SU-DHL-6 (cell line): ENCODE measurements at regions not wholly inside any gene's neighbourhood (a gene's known extent, or its start where the extent isn't known, plus 50 kb on each side); places are given as distances from the start of the nearest gene placed in this dataset.

Experiments
- CTCF ChIP-seq: fragments of 200-600 bp; sonication (generic); IDR thresholded peaks from one replicate; pipeline ENCODE4 v1.5.1; 2017; ENCODE audit warnings: antibody characterized with exemption, mild to moderate bottlenecking, low read length, moderate library complexity; ENCODE audit not compliant: insufficient read depth, poor library complexity, severe bottlenecking
- EZH2phosphoT487 ChIP-seq: fragments of 200-600 bp; sonication (generic), shearing (Covaris generic); conservative IDR thresholded peaks from 2 replicates; pipeline ENCODE4 v1.6.1; 2018; ENCODE audit warnings: mild to moderate bottlenecking, antibody characterized with exemption, low read length, moderate library complexity, mixed read lengths

- TF ChIP-seq EZH2phosphoT487 (no peak), CTCF (no peak)
These were observed 301.7 kb upstream of the N4BP1 start for GRCh38 chr16:48911700-48912099.
